SIG-M5 treated with dmso at 0.1 percent for 504 hours (cell line): ENCODE measurements at regions not wholly inside any gene's neighbourhood (a gene's known extent, or its start where the extent isn't known, plus 50 kb on each side); places are given as distances from the start of the nearest gene placed in this dataset.
"Not testable (repeated sequence)": the region's sequence is repeated elsewhere in the genome, so short reads cannot be mapped to it uniquely, and the experiment has no call there.

Source experiments
- DNase-seq: peaks from one replicate; lab custom pipeline; 2025; ENCODE audit not compliant: unreplicated experiment; lab: John Stamatoyannopoulos, UW

GRCh38 chr5:142259758-142260157 is 65.1 kb downstream of the SPRY4 start:
- no peak for DNase-seq

- DNase-seq, result no peak
Observed at GRCh38 chr5:142255831-142256230, 69.0 kb downstream of the SPRY4 start.

- DNase-seq, result no peak
Observed at GRCh38 chr5:142254431-142254830, 70.4 kb downstream of the SPRY4 start.

GRCh38 chr5:142253938-142254337 is 70.9 kb downstream of the SPRY4 start:
- DNase-seq, result no peak

- DNase-seq, result no peak
Observed at GRCh38 chr5:142250119-142250518, 74.7 kb downstream of the SPRY4 start.

- no peak for DNase-seq
Observed at GRCh38 chr5:142248853-142249462, 75.9 kb downstream of the SPRY4 start.

GRCh38 chr5:142246258-142246657 is 78.6 kb downstream of the SPRY4 start:
- no peak for DNase-seq

- DNase-seq, result no peak
Observed at GRCh38 chr5:142245786-142246185, 79.0 kb downstream of the SPRY4 start.

GRCh38 chr5:142244440-142244839 is 80.4 kb downstream of the SPRY4 start:
- DNase-seq, result no peak

GRCh38 chr5:142242272-142242671 is 82.5 kb downstream of the SPRY4 start:
- DNase-seq, result peak; percentile 17

- peak; percentile 42 for DNase-seq
Observed at GRCh38 chr5:142239394-142240159, 85.2 kb downstream of the SPRY4 start.

GRCh38 chr5:142237707-142238106 is 87.1 kb downstream of the SPRY4 start:
- no peak for DNase-seq

- not testable (repeated sequence) for DNase-seq
Observed at GRCh38 chr5:142236673-142237290, 88.0 kb downstream of the SPRY4 start.

GRCh38 chr5:142235870-142236672 is 88.8 kb downstream of the SPRY4 start:
- DNase-seq, result no peak

- DNase-seq, result no peak
Observed at GRCh38 chr5:142235050-142235797, 89.6 kb downstream of the SPRY4 start.

GRCh38 chr5:142233083-142234032 is 91.5 kb downstream of the SPRY4 start:
- DNase-seq, result no peak

GRCh38 chr5:142230949-142231348 is 93.9 kb downstream of the SPRY4 start:
- not testable (repeated sequence) for DNase-seq

GRCh38 chr5:142225141-142225540 is 99.7 kb downstream of the SPRY4 start:
- no peak for DNase-seq

- DNase-seq, result no peak
Observed at GRCh38 chr5:142222866-142223558, 101.8 kb downstream of the SPRY4 start.
